GM23248 (cell line): ENCODE measurements at regions not wholly inside any gene's neighbourhood (a gene's known extent, or its start where the extent isn't known, plus 50 kb on each side); places are given as distances from the start of the nearest gene placed in this dataset.
"Not testable (repeated sequence)": the region's sequence is repeated elsewhere in the genome, so short reads cannot be mapped to it uniquely, and the experiment has no call there.

Experiments used
- DNase-seq: peaks from one replicate; pipeline ENCODE4 v3.0.0-alpha.2; 2015
- H2AFZ ChIP-seq: fragments of 200-600 bp; sonication (generic); 2 replicates; pipeline ENCODE4 v1.6.1; 2016; ENCODE audit warnings: antibody characterized with exemption
- H3F3A ChIP-seq: fragments of 200-600 bp; sonication (generic); 2 replicates; pipeline ENCODE4 v1.6.1; 2016; ENCODE audit warnings: mild to moderate bottlenecking, antibody characterized with exemption, mixed run types; ENCODE audit not compliant: insufficient read depth
- H3K27ac ChIP-seq: fragments of 200-600 bp; sonication (generic); 2 replicates; pipeline ENCODE4 v1.5.1; 2016; ENCODE audit warnings: mild to moderate bottlenecking
- H3K27me3 ChIP-seq: fragments of 200-600 bp; sonication (generic); replicated peaks from 2 replicates; pipeline ENCODE4 v1.6.1; 2016; ENCODE audit warnings: mild to moderate bottlenecking; ENCODE audit not compliant: insufficient read depth
- H3K36me3 ChIP-seq: fragments of 200-600 bp; sonication (generic); 2 replicates; pipeline ENCODE4 v1.6.1; 2016; ENCODE audit warnings: low read depth, mild to moderate bottlenecking
- H3K4me1 ChIP-seq: fragments of 200-600 bp; sonication (generic); 2 replicates; pipeline ENCODE4 v1.6.1; 2016; ENCODE audit warnings: mild to moderate bottlenecking; ENCODE audit not compliant: insufficient read depth
- H3K4me2 ChIP-seq: fragments of 200-600 bp; sonication (generic); one replicate; pipeline ENCODE4 v1.6.1; 2016; ENCODE audit warnings: mild to moderate bottlenecking; ENCODE audit not compliant: unreplicated experiment
- H3K4me3 ChIP-seq: fragments of 200-600 bp; sonication (generic); 2 replicates; pipeline ENCODE4 v1.5.1; 2016; ENCODE audit warnings: mild to moderate bottlenecking
- H3K79me2 ChIP-seq: fragments of 200-600 bp; sonication (generic); 2 replicates; pipeline ENCODE4 v1.6.1; 2016; ENCODE audit warnings: mild to moderate bottlenecking; ENCODE audit not compliant: insufficient read depth
- H3K9ac ChIP-seq: fragments of 200-600 bp; sonication (generic); 2 replicates; pipeline ENCODE4 v1.6.1; 2016; ENCODE audit warnings: mild to moderate bottlenecking
- H3K9me2 ChIP-seq: fragments of 200-600 bp; sonication (generic); 2 replicates; pipeline ENCODE4 v1.6.1; 2016; ENCODE audit warnings: mixed run types, mild to moderate bottlenecking, moderate library complexity; ENCODE audit not compliant: insufficient read depth
- H3K9me3 ChIP-seq: fragments of 200-600 bp; sonication (generic); one replicate; pipeline ENCODE4 v1.6.1; 2017; ENCODE audit warnings: low read depth
- H4K20me1 ChIP-seq: fragments of 200-600 bp; sonication (generic); 2 replicates; pipeline ENCODE4 v1.6.0; 2016; ENCODE audit not compliant: insufficient read depth
- EZH2 ChIP-seq: fragments of 200-600 bp; sonication (generic); IDR thresholded peaks from 2 replicates; pipeline ENCODE4 v1.6.1; 2018; ENCODE audit warnings: antibody characterized with exemption, mild to moderate bottlenecking; ENCODE audit not compliant: insufficient read depth, poor library complexity, severe bottlenecking
- EZH2phosphoT487 ChIP-seq: fragments of 200-600 bp; sonication (generic); IDR thresholded peaks from 2 replicates; pipeline ENCODE4 v1.6.1; 2018; ENCODE audit warnings: antibody characterized with exemption, moderate library complexity, mild to moderate bottlenecking, low read depth; ENCODE audit not compliant: insufficient read depth
- WGBS, 2 experiments: methylation state at CpG; one replicate each; pipeline ENCODE4 v1.1.6; 2015 to 2017; ENCODE audit warnings: low lambda C conversion rate in 2 of 2, low coverage in 1 of 2; ENCODE audit errors: missing lambda C conversion rate in 2 of 2; 5-methylcytosine and 5-hydroxymethylcytosine counted together
- in situ Hi-C: fragments of 300-500 bp; cut with MboI; formaldehyde crosslinking; loops from 2 replicates; pipeline ENCODE4 v1.15.0; 2020

DNA sequence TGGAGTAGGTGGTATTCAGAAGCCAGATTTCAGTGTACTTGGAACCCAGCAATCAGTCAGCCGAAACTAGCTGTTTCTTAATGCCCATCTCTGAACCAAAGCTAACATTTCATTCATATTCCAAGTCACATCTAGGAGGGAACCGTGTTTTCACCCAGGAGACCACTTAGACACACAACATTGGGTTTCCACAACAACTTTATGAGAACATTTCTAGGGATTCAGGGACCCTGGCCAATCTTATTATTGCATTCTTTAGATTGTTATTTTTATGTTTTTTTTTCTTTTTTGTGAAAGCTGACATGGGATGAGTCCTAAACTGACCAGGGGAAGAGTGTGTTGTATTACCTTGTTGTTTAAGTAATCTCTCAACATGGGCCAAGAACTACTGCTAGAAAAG, 72.5 kb upstream of the KIAA0040 start:
- DNase-seq: no peak
- Histone ChIP-seq H3K27ac (no peak overlapping the region), H3K36me3 (no peaks in the 10 kb centered on the region), H3K27me3 (no peaks in the 10 kb centered on the region), H3K9me2 (no peaks in the 10 kb centered on the region), H4K20me1 (no peaks in the 10 kb centered on the region), H3K9me3 (no peaks in the 10 kb centered on the region), H3F3A (no peaks in the 10 kb centered on the region), H3K79me2 (no peaks in the 10 kb centered on the region), H2AFZ (no peak overlapping the region), H3K9ac (no peak overlapping the region), H3K4me1 (no peaks in the 10 kb centered on the region), H3K4me3 (no peak overlapping the region), H3K4me2 (no peak overlapping the region)
- TF ChIP-seq EZH2phosphoT487 (no peak), EZH2 (no peak)
- WGBS, 2 experiments: 14 to 16% methylated on average over 2 of the region's 2 CpGs
- in situ Hi-C loops: no loop called here

DNA sequence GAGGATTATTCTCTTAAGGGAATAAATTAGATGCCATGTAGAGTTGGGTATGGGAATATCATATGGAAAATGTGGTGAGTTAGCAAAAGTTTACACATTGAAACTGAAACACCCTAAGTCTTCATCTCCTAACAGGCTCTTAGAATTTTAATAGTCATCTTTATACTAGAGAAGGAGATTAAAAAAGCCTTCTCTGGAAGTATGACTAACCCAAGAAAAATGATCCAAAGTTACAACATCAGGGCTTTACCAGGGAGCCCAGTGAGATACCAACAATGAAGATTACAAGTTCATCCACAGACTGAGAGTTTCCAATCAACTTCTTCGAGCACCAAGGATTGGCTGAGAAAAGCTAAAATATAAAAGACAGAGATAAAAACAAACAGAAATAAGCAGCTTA, 70.0 kb upstream of the KIAA0040 start:
- Histone ChIP-seq H3K4me2 (no peak overlapping the region), H3K9ac (no peak overlapping the region), H3K36me3 (no peaks in the 10 kb centered on the region), H2AFZ (no peak overlapping the region), H3K27ac (no peak overlapping the region), H3K79me2 (no peaks in the 10 kb centered on the region), H3K9me2 (no peaks in the 10 kb centered on the region), H3K4me1 (no peaks in the 10 kb centered on the region), H3K27me3 (no peaks in the 10 kb centered on the region), H3F3A (no peaks in the 10 kb centered on the region), H4K20me1 (no peaks in the 10 kb centered on the region), H3K9me3 (no peaks in the 10 kb centered on the region), H3K4me3 (no peak overlapping the region)
- DNase-seq: peak; percentile 17
- TF ChIP-seq EZH2phosphoT487: no peak
- TF ChIP-seq EZH2: no peak
- in situ Hi-C loops: no loop called here
- WGBS, 2 experiments: 5 to 6% methylated on average over 1 of the region's 1 CpG

DNA sequence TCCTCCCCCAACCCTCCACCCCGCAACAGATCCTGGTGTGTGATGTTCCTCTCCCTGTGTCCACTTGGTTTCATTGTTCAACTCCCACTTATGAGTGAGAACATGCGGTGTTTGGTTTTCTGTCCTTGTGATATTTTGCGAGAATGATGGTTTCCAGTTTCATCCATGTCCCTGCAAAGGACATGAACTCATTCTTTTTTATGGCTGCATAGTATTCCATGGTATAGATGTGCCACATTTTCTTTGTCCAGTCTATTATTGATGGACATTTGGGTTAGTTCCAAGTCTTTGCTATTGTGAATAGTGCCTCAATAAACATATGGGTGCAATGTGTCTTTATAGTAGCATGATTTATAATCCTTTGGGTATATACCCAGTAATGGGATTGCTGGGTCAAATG, 63.7 kb upstream of the KIAA0040 start:
- DNase-seq: not testable (repeated sequence)

DNA sequence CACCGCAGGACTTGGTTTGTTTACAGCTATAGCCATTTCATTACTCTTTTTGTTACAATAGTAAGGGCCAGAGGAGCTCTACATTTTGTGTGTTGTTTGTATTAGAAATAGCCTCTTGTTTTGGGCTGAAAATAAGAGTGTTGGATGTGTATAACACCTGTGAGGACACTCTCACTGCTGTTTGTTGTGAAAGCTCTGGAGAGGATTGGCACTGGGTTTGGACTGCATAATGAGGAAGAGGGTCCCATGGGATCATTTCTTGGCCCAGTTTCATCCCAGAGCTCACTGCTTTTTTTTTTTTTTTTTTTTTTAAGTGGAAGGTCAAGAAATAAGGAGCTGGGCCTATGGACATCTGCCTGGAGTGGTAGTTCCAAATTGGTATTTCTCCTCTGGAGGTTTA, 61.6 kb upstream of the KIAA0040 start:
- Histone ChIP-seq H3K36me3 (no peaks in the 10 kb centered on the region), H3K9me3 (no peaks in the 10 kb centered on the region), H3F3A (no peaks in the 10 kb centered on the region), H3K27me3 (no peaks in the 10 kb centered on the region), H3K9ac (no peak overlapping the region), H3K4me2 (no peak overlapping the region), H2AFZ (no peak overlapping the region), H4K20me1 (no peaks in the 10 kb centered on the region), H3K27ac (no peak overlapping the region), H3K4me3 (no peak overlapping the region), H3K9me2 (no peaks in the 10 kb centered on the region), H3K4me1 (no peaks in the 10 kb centered on the region), H3K79me2 (no peaks in the 10 kb centered on the region)
- 16 to 19% methylated on average over 1 of the region's 1 CpG for WGBS, 2 experiments
- in situ Hi-C loops: no loop called here
- DNase-seq: no peak
- no peak for TF ChIP-seq EZH2phosphoT487
- TF ChIP-seq EZH2: no peak

More for the DNA sequence above, 63.7 kb upstream of the KIAA0040 start:
- H3K9me3 ChIP-seq, H3K9me2 ChIP-seq, H3K79me2 ChIP-seq, H4K20me1 ChIP-seq, H3K4me3 ChIP-seq, H3K27me3 ChIP-seq, H3K36me3 ChIP-seq, H3K27ac ChIP-seq, H3K4me1 ChIP-seq, in situ Hi-C loops, H3K4me2 ChIP-seq, H3F3A ChIP-seq, H3K9ac ChIP-seq, H2AFZ ChIP-seq: not testable (repeated sequence)
- WGBS, 2 experiments: 26 to 29% methylated on average over 3 of the region's 3 CpGs

DNA sequence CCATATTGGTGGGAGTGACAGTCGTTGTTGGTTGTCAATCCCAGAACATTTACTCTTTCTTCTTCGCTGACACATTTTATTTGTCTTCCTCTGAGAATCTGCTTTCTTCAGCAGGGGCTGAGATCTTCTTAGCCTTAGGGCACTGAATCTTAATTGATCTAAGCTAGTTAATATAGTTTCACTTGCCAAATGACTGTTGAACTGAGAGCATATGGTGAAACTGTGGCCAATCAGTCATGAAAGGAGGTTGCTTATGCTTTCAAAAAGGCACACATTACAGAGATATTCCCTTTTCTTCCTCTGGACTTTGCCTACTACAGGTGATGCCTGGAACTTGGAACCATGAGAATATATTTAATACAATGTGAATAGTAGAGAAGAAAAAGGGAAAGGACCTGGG, 60.0 kb upstream of the KIAA0040 start:
- Histone ChIP-seq H3K9me2 (no peaks in the 10 kb centered on the region), H2AFZ (no peak overlapping the region), H3K27ac (no peak overlapping the region), H3K4me3 (no peak overlapping the region), H4K20me1 (no peaks in the 10 kb centered on the region), H3K4me2 (no peak overlapping the region), H3K4me1 (no peaks in the 10 kb centered on the region), H3F3A (no peaks in the 10 kb centered on the region), H3K9me3 (no peaks in the 10 kb centered on the region), H3K9ac (no peak overlapping the region), H3K79me2 (no peaks in the 10 kb centered on the region), H3K36me3 (no peaks in the 10 kb centered on the region), H3K27me3 (no peaks in the 10 kb centered on the region)
- no peak for DNase-seq
- in situ Hi-C loops: no loop called here
- 11 to 13% methylated on average over 2 of the region's 2 CpGs for WGBS, 2 experiments
- TF ChIP-seq EZH2phosphoT487: no peak
- TF ChIP-seq EZH2: no peak
